PC-9 (cell line): ENCODE measurements at regions not wholly inside any gene's neighbourhood (a gene's known extent, or its start where the extent isn't known, plus 50 kb on each side); places are given as distances from the start of the nearest gene placed in this dataset.

Experiments
- EZH2 ChIP-seq: fragments of 200-600 bp; sonication (generic); IDR thresholded peaks from 2 replicates; pipeline ENCODE4 v1.8.0; 2017; ENCODE audit warnings: antibody characterized with exemption, low read depth
- TF ChIP-seq, protein P1 (sequence below): fragments of 200-600 bp; sonication (generic); conservative IDR thresholded peaks from 2 replicates; pipeline ENCODE4 v1.6.1; 2017; ENCODE audit warnings: mixed run types, antibody characterized with exemption, mild to moderate bottlenecking, moderate library complexity

- TF ChIP-seq, protein P1, sequence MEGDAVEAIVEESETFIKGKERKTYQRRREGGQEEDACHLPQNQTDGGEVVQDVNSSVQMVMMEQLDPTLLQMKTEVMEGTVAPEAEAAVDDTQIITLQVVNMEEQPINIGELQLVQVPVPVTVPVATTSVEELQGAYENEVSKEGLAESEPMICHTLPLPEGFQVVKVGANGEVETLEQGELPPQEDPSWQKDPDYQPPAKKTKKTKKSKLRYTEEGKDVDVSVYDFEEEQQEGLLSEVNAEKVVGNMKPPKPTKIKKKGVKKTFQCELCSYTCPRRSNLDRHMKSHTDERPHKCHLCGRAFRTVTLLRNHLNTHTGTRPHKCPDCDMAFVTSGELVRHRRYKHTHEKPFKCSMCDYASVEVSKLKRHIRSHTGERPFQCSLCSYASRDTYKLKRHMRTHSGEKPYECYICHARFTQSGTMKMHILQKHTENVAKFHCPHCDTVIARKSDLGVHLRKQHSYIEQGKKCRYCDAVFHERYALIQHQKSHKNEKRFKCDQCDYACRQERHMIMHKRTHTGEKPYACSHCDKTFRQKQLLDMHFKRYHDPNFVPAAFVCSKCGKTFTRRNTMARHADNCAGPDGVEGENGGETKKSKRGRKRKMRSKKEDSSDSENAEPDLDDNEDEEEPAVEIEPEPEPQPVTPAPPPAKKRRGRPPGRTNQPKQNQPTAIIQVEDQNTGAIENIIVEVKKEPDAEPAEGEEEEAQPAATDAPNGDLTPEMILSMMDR, result no peak
- no peak for TF ChIP-seq EZH2
Measured at GRCh38 chr3:44106756-44107155, 134.9 kb upstream of the TOPAZ1 start.
